IgD-negative memory B cell (primary cell): ENCODE measurements at regions not wholly inside any gene's neighbourhood (a gene's known extent, or its start where the extent isn't known, plus 50 kb on each side); places are given as distances from the start of the nearest gene placed in this dataset.
A peak's percentile ranks its signal among the peaks of the same experiment; 100 is the strongest.

ENCODE experiments used
- H3K27ac Mint-ChIP-seq, 3 donors: one replicate each; pipeline ENCODE4 v1.8.0; 2020 to 2022; ENCODE audit warnings: mild to moderate bottlenecking in 3 of 3, mixed read lengths in 3 of 3, moderate library complexity in 1 of 3
- H3K27me3 Mint-ChIP-seq: one replicate; pipeline ENCODE4 v1.8.0; 2021; ENCODE audit warnings: mixed read lengths
- H3K36me3 Mint-ChIP-seq: one replicate; pipeline ENCODE4 v1.8.0; 2020; ENCODE audit warnings: mild to moderate bottlenecking, mixed read lengths
- H3K4me1 Mint-ChIP-seq, 3 donors: one replicate each; pipeline ENCODE4 v1.8.0; 2020 to 2022; ENCODE audit warnings: mixed read lengths in 3 of 3, mild to moderate bottlenecking in 1 of 3
- H3K4me3 Mint-ChIP-seq, 4 donors: one replicate each; pipeline ENCODE4 v1.8.0; 2020 to 2022; ENCODE audit warnings: mild to moderate bottlenecking in 4 of 4, mixed read lengths in 4 of 4, moderate library complexity in 3 of 4
- H3K9me3 Mint-ChIP-seq, 3 donors: one replicate each; pipeline ENCODE4 v1.8.0; 2020 to 2021; ENCODE audit warnings: mixed read lengths in 3 of 3, mild to moderate bottlenecking in 1 of 3

DNA sequence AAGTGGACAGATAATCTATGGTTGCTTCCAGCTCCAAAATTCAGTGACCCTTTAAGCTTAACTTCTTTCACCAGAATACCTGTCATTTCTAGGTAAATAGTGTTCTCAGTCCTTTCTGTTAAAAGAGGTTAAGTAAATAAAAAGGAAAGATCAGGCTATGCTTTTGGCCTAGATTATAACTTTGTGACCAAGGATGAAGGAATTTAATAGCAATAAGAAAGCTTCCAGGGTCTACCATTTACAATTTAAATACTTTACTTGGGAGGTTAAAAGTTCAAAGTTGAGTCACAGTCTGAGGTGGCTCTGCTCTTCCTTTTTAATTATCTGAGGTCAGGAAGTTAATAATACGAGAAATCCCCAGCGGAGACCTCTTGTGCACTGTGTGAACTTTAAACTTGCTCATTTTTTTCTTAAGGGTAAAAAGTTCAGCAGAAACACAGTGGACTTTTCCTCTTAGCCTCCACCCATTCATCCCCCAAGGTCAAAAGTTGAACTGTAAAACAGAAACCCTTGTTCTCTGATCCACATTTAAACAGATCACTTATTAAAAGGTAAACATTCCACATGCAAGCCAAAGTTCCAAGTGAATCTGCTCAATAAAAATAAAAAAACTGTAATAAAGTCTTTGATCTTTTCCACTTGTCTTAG, 187.1 kb downstream of the NRIP1 start:
- Mint-ChIP-seq H3K9me3 (no peaks in the 10 kb centered on the region), H3K4me3 (peak overlapping the region in 1 of 4 donors; percentile 19), H3K4me1 (peaks cover 41 to 54% (median 50%) of the 10 kb centered on the region in 3 donors), H3K27ac (peak overlapping the region in 1 of 3 donors; percentile 2), H3K27me3 (no peaks in the 10 kb centered on the region), H3K36me3 (no peaks in the 10 kb centered on the region)

DNA sequence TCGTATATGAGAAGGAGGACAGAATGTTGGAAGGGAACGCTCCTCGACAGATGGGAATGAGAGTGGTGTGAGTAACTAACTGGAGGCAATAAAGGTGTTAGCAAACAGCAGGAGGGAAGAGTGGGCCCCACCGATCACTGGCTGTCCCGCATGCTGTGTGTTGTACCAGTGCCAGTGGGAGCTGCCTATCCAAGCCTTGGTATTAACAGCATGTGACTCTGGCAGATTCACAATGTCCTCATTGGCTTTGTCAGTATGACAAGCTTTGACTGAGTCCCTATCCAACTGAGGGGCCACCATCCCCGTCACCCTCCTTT, 188.3 kb downstream of the NRIP1 start:
- Mint-ChIP-seq H3K4me3 (peak overlapping the region in 1 of 4 donors; percentile 59), H3K36me3 (no peaks in the 10 kb centered on the region), H3K9me3 (no peaks in the 10 kb centered on the region), H3K4me1 (peaks cover 42 to 50% (median 48%) of the 10 kb centered on the region in 3 donors), H3K27me3 (no peaks in the 10 kb centered on the region), H3K27ac (no peak overlapping the region)

GRCh38 chr21:14875704-14876523, 188.9 kb downstream of the NRIP1 start:
- Mint-ChIP-seq H3K27ac (no peak overlapping the region), H3K27me3 (no peaks in the 10 kb centered on the region), H3K4me1 (peaks cover 45 to 56% (median 51%) of the 10 kb centered on the region in 3 donors), H3K4me3 (peak overlapping the region in 2 of 4 donors; percentile 58 to 70), H3K36me3 (no peaks in the 10 kb centered on the region), H3K9me3 (no peaks in the 10 kb centered on the region)

DNA sequence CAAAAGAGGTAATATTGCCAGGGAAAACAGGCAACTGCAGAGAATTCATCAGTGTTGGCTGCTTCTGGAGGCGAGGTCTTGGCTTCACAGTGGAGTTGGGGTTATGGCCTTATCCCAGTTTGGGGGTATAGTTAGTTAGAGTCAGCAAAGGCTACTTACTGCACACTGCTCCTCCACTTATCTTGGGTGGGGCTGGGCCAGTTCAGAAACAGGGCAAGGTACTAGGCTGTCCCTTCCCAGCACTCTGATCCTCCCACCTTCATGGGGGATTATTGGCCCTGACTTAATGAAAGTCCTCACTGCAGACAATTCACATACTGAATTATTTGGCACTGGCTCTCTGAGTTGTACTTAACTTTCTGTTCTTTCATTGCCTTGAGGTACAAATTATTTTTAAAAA, 189.6 kb downstream of the NRIP1 start:
- Mint-ChIP-seq H3K27ac (no peak overlapping the region), H3K4me3 (no peak overlapping the region), H3K36me3 (no peaks in the 10 kb centered on the region), H3K27me3 (no peaks in the 10 kb centered on the region), H3K9me3 (no peaks in the 10 kb centered on the region), H3K4me1 (peaks cover 43 to 60% (median 52%) of the 10 kb centered on the region in 3 donors)

DNA sequence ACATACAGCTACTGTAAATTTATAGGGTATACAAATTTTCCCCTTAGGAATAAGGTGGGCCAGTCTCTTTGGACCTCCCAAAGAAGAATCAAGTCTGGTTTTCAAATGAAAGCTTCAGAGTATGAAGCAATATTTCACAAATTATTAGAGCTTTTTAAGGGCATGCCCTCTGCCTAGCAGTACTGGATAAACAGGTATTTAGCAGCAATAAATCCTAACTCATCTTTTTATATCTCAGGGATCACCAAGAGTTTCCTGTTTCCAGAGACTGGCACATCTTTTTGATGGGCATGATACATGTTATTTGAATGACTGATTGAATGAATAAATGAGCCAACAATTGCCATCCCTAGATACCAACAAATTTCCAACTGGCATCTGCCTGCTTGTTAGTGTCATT, 190.4 kb downstream of the NRIP1 start:
- Mint-ChIP-seq H3K4me1 (peaks cover 39 to 58% (median 49%) of the 10 kb centered on the region in 3 donors), H3K9me3 (no peaks in the 10 kb centered on the region), H3K36me3 (no peaks in the 10 kb centered on the region), H3K27ac (no peak overlapping the region), H3K4me3 (peak overlapping the region in 1 of 4 donors; percentile 7), H3K27me3 (no peaks in the 10 kb centered on the region)

GRCh38 chr21:14871861-14872260, 192.9 kb downstream of the NRIP1 start:
- Mint-ChIP-seq H3K27ac (no peak overlapping the region), H3K27me3 (no peaks in the 10 kb centered on the region), H3K4me1 (peaks cover 35 to 41% (median 39%) of the 10 kb centered on the region in 3 donors), H3K36me3 (no peaks in the 10 kb centered on the region), H3K4me3 (no peak overlapping the region), H3K9me3 (no peaks in the 10 kb centered on the region)

- Mint-ChIP-seq H3K4me3 (no peak overlapping the region), H3K9me3 (no peaks in the 10 kb centered on the region), H3K4me1 (peaks cover 25 to 31% (median 30%) of the 10 kb centered on the region in 3 donors), H3K27me3 (no peaks in the 10 kb centered on the region), H3K27ac (no peak overlapping the region), H3K36me3 (no peaks in the 10 kb centered on the region)
Measured at GRCh38 chr21:14870853-14871149, 194.0 kb downstream of the NRIP1 start.

DNA sequence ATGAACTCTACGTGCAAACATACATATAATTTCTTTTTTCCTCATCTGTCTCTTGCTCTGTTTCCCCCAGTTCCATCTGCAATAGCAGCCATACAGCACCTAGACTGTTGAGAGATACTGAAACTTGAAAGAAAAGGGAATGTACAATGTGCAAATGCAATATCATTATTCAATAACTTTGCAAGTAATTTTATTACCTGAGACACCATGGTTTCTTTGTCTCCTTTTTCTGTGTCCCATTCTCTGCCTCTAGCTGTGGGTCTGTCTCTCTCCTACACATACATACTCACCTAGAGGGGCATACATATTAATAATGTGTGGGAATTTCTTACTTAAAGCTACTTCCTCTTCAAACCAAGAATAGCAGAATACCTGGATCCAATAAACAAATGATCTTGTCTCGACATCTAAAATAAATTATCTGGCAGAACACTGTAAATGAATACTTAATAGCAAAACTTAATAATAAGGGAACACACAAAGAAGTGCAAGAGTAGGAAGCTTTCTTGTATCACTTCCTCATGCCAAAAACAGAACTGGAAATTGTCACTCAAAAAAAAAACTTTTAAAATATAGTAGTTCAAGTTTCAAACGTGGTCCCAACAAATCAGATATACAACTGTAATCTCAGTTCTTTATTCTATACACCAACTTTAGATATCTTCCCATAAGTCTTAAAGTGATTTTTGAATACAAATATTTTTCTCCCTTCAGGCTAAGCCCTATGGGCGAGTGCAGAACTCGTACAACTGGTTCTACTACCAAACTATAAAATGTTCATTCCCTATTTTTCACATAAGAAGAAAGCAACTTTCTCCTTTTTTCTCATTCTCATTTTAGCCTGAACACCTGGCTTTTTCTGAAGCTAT, 194.6 kb downstream of the NRIP1 start:
- Mint-ChIP-seq H3K27me3 (no peaks in the 10 kb centered on the region), H3K9me3 (no peaks in the 10 kb centered on the region), H3K36me3 (no peaks in the 10 kb centered on the region), H3K4me1 (peaks cover 22 to 28% (median 27%) of the 10 kb centered on the region in 3 donors), H3K27ac (peak overlapping the region in 1 of 3 donors; percentile 2), H3K4me3 (peak overlapping the region in 3 of 4 donors; percentile 3 to 65 (median 36))

DNA sequence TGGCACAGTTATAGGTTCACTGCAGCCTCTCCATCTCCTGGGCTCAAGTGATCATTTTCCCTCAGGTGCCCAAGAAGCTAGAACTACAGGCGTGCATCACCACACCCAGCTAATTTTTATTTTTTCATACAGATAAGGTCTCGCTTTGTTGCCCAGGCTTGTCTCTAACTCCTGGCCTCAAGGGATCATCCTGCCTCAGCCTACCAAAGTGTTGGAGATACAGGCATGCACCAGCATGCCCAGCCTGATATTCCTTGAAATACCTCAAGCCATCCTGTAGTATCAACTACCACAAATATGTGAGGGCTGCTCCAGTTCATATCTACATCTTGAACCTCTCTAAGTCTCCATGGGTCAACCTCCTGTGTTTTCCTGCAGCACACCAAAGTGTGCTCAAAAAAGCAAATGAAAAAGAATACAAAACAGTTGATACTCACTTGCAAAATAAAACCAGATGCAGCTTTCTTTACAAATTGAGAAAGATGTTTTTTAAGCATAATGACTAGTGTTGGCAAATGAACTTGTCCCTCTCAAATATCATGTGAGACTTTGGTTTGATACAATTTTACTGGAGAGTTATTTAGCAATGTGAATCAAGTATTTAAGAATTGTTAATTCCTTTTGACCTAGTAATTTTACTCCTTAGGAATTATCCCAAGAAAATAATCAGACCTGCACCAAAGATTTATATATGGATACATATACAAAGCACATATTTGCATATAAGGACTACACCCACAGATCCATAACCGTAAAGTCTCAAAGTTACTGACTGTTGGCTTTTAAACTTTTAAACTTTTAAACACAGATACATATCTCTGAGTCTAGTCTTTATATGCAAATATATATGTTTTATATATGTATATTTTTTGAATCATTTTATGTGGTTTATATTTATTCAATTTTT, 197.7 kb downstream of the NRIP1 start:
- Mint-ChIP-seq H3K4me1 (peaks cover 22 to 38% (median 35%) of the 10 kb centered on the region in 3 donors), H3K27ac (no peak overlapping the region), H3K9me3 (no peaks in the 10 kb centered on the region), H3K36me3 (no peaks in the 10 kb centered on the region), H3K27me3 (no peaks in the 10 kb centered on the region), H3K4me3 (no peak overlapping the region)

- Mint-ChIP-seq H3K36me3 (no peaks in the 10 kb centered on the region), H3K27ac (peak overlapping the region in 1 of 3 donors; percentile 48), H3K4me3 (peak overlapping the region in 1 of 4 donors; percentile 43), H3K4me1 (peaks cover 11 to 23% (median 19%) of the 10 kb centered on the region in 3 donors), H3K9me3 (no peaks in the 10 kb centered on the region), H3K27me3 (no peaks in the 10 kb centered on the region)
Measured at GRCh38 chr21:14864211-14865021, 200.4 kb downstream of the NRIP1 start.

- Mint-ChIP-seq H3K27ac (peak overlapping the region in 1 of 3 donors; percentile 48), H3K4me3 (no peak overlapping the region), H3K9me3 (no peaks in the 10 kb centered on the region), H3K27me3 (no peaks in the 10 kb centered on the region), H3K4me1 (peaks cover 6 to 17% (median 14%) of the 10 kb centered on the region in 3 donors), H3K36me3 (no peaks in the 10 kb centered on the region)
Measured at GRCh38 chr21:14863745-14864210, 201.0 kb downstream of the NRIP1 start.

- Mint-ChIP-seq H3K9me3 (no peaks in the 10 kb centered on the region), H3K4me3 (no peak overlapping the region), H3K27me3 (no peaks in the 10 kb centered on the region), H3K4me1 (peaks cover 0 to 15% (median 8%) of the 10 kb centered on the region in 3 donors), H3K27ac (no peak overlapping the region), H3K36me3 (no peaks in the 10 kb centered on the region)
Measured at GRCh38 chr21:14862794-14863720, 201.7 kb downstream of the NRIP1 start.

- Mint-ChIP-seq H3K9me3 (peaks cover 0 to 3% (median 3%) of the 10 kb centered on the region in 3 donors), H3K27ac (peak overlapping the region in 1 of 3 donors; percentile 28), H3K4me1 (peaks cover 0 to 10% (median 3%) of the 10 kb centered on the region in 3 donors), H3K27me3 (no peaks in the 10 kb centered on the region), H3K36me3 (no peaks in the 10 kb centered on the region), H3K4me3 (no peak overlapping the region)
Measured at GRCh38 chr21:14858311-14858710, 206.5 kb downstream of the NRIP1 start.
